ENCODE measurements at regions not wholly inside any gene's neighbourhood (a gene's known extent, or its start where the extent isn't known, plus 50 kb on each side); places are given as distances from the start of the nearest gene placed in this dataset.

DNA sequence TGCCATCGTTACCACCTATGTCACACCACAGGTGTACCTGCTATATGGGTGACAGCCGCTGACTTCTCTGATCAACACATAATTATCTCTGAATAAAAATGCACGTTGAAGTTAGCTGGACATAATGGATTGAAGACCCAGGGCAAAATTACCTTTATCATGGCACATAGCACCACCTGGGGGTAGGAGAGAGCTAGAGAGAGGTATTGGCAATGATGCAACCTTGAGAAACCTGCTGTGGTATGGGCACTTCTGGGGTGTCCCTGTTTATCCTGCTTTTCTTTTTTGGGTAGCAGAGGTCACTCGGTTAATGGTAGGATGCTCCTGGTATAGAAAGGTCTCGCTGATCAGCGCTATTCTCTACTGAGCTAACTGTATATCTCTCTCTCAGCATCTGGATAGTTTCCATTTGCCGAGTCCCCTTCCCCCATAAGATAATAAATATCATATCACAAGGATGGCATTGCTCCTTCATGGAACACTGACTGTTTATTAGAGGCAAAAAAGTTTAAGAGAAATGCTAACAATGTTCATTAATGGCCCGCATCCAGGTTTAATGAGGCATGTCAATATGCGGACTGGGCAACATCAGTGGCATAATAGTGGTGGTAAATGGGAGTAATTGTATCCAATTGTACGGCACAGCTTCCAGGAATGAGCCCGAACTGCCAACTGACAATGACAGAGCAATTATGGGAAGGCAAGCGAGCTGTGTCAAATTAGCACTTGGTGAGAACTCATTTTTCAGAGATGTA lies 323.1 kb downstream of the TFEC start:
- no peak for DNase-seq (ENCODE audit: low spot score)

DNA sequence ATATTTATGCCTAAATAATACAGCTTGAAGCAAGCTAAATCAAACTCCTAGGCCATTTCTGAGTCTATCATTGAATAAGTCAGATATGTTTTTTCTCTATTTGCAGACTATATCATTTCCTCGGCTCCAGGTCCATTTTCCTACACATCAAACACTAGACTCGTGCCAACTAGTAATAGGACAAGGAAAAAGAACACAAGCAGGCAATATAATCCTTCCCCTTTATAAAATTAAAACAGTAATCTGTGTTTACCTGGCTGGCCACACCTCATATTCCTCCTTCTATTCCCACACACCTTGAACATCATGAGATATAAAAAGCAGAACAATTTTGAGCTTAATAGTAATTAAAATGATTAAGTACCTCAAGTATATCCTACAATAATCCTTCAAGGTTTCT lies 325.7 kb downstream of the TFEC start:
- no peak for DNase-seq (ENCODE audit: low spot score)

DNA sequence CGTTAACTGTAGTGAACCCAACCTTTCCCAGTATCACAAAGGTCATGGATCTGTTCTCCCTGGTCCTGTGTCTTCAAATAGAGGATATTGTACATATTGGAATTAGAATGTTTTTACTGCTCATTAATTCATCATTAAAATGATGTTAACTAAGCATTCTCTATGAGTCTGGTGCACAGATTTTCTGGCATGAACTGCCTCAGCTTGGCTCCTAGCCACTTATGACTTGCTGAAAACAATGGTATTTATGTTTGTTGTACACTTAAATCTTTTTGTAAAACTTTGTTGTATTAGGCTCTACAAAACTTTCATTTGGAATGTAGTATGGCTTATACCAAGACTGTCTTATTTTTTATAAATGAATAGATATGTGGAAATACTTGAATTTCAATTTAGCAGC lies 329.4 kb downstream of the TFEC start:
- DNase-seq (ENCODE audit: low spot score): no peak

DNA sequence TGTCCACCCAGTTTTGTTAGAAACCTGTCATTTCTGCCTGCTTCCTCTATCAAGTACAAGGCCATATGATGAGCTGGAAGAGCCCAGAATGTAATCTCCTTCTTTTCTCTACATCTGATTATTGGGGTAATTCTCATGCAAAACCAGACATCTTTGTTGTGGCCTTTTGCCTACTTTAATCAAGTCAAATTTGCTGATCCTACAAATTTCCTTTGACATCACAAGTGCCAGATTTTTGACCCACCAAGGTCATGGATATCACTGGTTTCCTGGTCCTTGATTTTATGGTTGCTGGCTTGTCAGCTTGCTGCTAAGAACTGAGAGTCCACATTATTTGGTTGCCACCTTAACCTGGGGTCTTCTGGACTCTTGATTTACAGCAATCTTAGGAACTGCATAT lies 336.1 kb downstream of the TFEC start:
- no peak for DNase-seq (ENCODE audit: low spot score)

DNA sequence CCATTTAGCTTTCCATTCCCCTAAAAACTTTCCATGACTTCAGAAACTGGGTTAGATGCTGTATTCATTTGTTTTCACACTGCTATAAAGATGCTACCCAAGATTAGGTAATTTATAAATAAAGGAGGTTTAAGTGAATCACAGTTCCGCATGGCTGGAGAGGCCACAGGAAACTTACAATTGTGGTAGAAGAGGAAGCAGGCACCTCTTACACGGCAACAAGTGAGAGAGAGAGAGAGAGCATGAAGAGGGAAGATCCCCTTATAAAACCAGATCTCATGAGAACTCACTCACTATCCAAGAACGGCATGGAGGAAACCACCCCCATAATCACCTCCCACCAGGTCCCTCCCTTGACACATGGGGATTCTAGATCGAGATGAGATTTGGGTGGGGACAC lies 336.8 kb downstream of the TFEC start:
- DNase-seq (ENCODE audit: low spot score): no peak

DNA sequence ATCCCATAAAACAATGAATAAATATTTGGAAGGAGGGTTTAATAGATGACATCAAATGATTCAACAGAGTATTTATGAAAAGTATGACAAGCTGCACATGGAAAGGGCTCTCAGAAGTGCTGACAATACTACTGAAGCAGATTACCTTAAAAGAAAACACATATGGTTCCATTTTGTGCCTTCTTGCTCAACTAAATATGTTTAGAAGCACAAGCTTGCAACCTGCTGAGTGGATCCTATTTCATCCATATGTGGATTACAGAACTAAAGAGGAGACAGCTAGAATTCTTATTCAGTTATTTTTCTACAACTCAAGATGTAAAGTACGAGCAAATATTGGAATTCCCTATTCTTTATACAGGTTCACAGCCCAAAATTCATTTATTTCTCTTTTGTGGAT lies 340.6 kb downstream of the TFEC start:
- no peak for DNase-seq (ENCODE audit: low spot score)

DNA sequence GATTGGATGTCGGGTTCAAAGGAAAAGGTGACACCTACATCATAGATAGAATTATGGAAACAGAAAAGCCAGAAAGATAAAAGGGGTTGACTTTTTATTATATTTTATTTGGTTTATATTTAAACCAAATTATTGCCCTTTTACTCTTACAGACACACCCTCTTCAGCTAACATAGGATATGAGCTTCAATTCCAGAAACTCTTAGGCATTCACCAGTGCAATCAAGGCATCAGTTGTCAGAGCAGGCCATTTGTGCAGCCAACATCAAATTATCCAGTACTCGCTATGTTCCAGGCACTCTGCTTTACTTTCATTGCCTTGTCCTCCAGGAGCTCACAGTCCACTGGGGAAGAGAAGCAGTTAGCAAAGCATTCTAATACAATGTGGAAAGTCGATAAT lies 347.5 kb downstream of the TFEC start:
- no peak for DNase-seq (ENCODE audit: low spot score)

DNA sequence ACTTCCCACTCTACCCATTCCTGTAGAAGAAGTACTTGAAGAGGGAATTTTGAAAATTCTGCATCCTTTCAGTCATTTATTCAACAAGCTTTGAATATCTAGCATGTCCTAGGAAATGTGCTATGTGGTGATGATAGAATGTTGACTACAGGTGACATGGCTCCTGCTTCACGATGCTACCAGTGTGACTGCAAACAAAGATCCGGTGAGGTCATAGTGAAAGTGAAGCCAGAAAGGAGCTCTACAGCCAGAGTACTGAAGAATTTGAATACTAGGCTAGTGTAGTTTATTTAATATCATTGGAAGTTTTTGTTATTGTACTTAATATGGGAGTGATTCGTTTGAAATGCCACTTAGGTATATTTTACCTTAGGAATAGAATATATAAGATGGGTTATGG lies 348.1 kb downstream of the TFEC start:
- no peak for DNase-seq (ENCODE audit: low spot score)

DNA sequence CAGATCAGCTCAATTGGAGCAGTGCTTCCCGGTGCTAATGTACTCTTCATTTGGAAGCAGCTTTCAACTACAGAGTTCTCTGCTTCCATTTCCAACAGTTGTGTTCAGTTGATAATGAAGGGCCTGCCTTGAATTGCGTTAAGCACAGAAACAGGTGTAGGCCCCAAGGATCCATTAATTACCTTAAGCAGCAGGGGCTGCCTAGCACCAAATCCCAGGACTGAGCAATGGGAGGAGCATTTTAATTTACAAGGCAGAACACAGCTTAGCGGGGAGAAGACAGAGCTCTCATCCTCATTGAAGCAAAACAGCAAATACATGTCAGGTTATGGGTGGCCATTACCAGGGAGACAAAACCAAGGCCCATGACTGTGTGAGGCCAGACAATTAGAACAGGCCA lies 349.6 kb downstream of the TFEC start:
- no peak for DNase-seq (ENCODE audit: low spot score)

DNA sequence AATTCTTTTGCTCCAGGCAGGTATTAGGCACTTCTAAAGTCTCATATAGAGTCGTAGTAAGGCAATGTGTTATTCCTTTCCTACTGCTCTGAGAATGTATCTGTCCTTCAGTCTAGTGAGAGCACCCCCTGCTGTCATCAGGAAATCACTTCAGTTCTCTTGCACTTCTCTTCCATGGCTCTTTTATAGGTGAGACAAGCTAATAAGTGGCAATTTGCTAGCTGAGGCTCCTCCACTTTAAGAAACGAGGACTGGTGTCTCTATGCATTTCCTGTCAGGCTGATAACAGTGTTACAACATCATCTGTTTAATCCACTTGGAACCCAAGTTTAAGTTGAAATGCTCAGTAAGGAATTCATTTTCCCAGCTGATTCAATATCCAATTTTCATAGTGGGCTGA lies 350.6 kb downstream of the TFEC start:
- no peak for DNase-seq (ENCODE audit: low spot score)

DNA sequence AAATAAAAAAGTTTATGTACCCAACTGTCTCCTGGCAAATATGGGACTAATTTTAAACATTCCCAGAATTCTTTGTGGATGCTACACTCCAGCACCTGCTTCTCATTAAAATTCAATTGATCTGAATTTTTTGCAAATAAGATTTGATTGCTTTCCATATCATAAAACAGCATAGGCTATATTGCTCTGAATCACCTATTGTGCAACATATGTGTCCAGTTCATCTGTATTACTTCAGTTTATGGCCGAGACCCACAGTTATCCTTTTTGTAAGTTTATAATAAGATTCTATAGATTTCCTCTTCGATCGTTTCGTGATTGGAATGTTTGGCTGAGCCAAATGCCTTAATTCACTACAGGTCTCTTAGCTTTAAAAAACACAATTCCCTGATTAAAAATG lies 351.1 kb downstream of the TFEC start:
- no peak for DNase-seq (ENCODE audit: low spot score)

DNA sequence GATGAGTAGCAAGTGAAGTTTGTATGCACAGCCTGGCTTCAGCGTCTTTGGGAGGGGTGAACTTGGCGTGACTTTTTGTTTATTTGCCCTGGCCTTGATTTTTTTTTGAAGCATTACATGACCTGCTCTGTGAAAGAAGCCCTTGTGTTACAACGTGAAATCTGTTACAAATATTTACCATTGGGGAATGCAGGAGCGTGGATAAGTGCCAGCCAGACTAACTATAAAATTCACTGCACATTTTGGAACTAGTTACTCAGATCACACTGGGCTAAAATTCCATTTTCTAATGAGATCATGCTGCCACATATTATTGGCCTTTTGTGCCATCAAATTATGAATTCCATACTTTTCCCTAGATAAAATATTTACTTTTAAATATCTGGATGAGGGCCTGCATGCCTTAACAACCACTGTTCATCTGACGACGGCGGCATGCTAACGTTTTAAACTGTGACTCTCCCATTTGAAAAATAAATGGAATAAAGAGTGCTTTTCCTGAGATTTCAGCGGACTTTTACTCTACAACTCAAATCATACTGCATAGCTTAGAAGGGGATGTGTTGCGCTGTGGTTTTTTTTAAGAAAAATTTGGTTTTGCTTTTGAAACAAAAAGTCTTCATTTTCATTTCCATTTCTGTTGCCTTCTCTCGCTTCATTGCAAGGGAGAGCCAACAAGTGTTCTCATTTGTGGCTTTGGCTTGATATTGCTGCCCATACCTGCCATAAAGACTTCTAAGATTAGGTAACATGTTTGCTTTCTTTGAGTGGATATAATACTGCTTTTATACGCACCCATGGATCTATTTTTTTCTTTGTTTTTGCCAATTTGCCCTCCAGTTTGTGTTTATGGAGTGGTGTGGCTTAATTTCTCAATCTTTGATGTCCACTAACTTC lies 352.2 kb downstream of the TFEC start:
- no peak for DNase-seq (ENCODE audit: low spot score)

DNA sequence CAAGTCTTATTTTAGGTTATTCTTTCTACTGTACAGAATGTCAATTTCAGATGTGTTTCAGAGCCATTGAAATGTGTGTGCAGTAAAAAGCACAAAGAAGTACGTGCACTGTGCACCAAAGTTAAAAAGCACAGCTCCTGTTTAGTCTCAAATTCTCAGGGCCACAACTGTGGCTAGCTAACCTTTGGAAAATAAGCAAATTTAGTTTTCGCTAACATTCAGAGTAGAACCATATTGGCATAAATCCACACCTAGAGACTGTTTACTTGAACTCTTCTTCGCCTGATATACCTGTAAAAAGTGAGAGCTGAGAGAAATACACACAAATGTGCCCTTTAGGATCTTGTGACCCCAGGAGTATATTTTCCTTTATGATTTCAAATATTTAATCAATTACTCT lies 353.9 kb downstream of the TFEC start:
- DNase-seq (ENCODE audit: low spot score): no peak

DNA sequence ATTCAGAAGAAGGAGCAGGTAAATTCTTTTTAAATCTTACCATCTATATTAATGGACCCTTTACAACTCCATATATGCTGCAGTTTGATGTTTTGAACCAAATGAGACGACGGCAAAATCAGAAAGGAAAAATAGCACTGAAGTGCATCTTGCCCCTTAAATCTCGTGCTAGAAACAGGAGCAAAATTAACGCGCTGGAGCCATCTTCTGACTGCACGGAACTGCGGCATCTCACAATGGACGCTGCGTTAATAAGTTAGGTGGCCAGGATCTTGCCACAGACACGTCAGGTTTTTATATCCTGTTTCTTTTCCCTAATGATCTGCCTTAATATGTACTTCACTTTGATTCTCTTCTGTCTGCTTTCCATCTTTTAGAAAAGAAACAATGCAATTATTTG lies 354.5 kb downstream of the TFEC start:
- DNase-seq (ENCODE audit: low spot score): no peak

DNA sequence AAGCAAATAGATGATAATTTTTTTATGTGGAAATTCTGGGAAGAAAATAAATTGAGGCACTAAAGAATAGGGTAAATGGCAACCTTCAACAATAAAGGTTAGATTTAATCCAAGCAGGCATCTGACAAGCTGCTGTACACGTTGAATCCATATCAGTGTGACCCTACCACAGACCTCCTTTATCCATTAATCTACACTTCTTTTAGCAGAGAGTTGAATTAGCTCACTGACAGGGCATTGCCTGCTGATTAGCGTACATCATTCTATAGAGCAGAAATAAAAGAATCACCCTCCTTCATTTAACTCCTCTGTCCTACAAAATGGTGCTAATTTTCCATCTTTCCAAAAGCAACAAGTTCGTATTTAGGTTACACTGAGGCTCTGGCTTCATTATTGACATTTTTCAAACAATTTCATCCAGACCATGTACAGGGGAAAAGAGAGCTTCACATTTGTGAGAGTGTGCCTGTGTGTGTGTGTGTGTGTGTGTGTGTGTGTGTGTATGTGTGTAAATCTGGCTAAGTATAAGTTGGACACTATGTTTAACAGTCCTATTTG lies 356.0 kb downstream of the TFEC start:
- no peak for DNase-seq (ENCODE audit: low spot score)

DNA sequence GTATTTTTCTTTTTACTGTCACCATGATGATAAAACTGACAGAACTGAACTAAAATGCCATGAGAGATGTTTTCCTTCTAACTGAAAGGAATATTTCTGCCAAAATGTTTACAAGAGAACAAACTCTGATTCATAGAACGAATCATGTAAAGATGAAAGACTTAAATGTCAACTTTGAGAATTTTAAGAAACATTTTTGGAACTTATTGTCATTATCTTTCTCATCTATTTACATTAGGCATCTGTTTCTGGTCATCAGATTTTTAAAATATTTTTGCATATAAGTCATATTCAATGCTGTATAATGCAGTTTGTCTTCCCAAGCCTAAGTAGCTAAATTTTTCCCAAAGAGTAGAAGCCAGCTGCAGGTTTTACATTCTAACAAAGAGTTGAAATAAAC lies 358.5 kb downstream of the TFEC start:
- no peak for DNase-seq (ENCODE audit: low spot score)

DNA sequence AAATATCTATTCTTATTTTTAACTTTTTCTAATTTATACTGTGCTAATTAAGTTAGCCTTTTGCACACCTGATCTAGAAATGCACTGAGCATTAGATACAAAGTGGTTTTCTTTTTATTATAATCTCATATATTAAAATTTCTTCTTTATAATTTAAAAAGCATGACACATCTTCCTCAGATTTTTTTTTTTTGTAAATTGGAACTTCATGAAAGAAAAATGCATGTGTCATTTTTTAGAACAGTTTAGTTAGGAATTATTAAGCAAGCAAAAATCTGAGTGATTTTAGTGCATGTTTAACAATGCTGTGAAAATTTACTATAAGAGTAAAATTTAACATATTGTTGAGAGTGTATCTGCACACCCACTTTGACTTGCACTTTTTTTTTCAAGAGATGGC lies 367.9 kb downstream of the TFEC start:
- no peak for DNase-seq (ENCODE audit: low spot score)

DNA sequence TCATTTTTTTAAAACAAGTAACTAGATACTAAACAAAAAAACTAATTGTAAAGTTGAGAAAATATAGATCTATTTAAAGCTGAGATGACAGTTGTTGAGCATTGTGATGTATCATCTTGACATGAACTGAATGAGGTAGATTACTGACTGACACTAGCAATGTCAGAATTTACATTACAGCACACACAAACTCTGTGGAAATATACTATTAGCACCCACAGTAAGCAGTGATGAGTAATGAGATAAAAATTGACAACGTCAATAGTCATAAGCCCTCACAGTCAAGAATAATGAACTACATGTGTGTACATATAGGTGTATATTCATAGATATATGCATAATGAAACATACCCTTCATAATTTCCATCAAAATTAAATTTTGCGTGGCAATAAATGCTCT lies 368.4 kb downstream of the TFEC start:
- DNase-seq (ENCODE audit: low spot score): no peak

DNA sequence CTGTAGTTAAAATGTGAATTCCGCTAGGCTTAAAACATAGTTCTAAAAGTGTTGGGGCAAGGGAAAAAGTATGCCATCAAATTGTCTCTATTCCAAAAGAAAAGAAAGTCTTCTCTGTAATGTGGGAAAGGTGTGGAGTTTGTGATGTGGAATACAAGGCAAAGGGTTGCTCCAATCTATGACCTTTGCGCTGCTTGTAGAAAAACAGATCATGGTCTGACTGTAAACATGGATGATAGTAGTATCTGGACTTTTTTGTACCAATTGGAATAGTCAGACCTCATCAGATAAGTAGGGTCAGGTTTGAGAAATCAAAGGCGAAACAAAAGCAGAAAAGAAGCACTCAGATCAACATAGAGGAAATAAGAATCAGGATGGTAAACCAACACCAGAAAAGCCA lies 372.3 kb downstream of the TFEC start:
- no peak for DNase-seq (ENCODE audit: low spot score)

DNA sequence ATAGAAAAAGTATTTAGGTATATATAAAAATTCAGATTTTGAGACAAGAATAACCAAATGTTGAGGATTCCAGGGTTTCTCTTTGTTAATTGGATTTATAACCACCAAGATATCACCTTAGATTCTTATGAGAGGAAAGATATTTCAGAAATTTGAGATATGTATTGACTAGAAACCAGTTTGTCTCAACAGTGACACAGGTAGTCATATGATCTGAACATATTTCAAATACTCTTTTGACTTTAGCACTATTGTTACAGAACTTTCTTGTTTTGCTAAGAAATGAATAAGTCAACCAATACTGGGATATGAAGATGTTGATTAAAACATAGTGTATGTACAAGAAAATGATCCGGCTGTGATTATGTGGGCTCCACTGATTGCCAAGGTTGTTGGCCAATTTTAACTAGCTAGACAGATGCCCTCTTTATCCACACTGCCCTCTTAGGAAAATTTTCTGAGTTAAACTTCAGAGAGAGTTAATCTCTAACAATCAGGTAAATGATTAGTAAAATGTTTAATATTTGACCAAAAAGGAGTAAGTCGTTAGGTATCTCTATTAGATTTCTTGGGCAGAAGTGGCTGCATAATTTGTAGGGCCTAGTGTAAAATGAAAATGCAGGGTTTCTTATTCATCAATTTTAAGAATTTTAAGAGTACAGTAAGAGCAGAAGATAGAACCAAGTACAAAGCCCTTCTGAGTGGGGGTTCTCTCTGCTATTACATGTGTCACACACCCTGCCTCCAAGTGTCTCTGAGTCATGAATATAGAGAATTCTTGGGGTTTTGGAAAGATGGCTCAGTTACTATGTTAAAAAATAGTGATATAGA lies 376.0 kb downstream of the TFEC start:
- peak; percentile 7 for DNase-seq (ENCODE audit: low spot score)

DNA sequence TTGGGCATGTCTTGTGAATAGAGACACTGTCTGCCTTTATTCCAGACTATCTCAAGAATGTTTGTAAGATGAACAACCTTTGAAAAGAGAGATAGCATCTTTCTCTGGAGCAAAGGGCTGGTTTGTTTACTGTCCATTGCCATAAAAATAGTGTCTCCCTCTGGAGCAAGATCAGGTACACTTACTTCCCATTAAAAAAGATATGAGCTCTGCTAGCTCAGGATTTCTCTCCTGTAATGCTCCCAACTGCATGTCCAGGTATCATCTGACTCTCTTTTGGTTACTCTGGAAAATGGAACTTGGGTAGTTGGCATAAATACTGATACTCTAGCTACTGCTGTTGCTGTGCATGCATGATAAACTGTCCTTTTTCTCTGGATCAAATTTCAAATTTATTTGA lies 381.1 kb downstream of the TFEC start:
- no peak for DNase-seq (ENCODE audit: low spot score)

DNA sequence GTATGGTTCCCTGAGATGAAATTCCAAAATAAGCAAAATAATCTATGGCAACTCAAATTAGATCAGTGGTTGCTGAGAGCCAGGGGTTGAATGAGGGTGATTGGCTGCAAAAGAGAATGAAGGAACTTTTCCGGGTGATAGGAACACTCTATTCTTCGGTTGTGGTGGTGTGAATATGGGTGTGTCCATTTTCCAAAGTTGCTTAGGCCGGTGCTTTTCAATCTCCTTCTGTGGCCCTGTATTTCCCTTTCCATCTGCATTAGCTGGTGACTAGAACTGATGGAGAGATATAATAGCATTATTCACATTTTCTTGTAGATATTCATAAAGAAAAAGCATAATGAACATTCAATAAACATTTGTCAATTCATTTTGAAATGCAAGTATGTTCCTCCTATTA lies 382.9 kb downstream of the TFEC start:
- no peak for DNase-seq (ENCODE audit: low spot score)
